Pancreas (tissue), 10 donors: ENCODE measurements at regions not wholly inside any gene's neighbourhood (a gene's known extent, or its start where the extent isn't known, plus 50 kb on each side); places are given as distances from the start of the nearest gene placed in this dataset.

ENCODE experiments used
- ATAC-seq, 4 donors: fragments of 200-7000 bp; cut with Tn5 transposase; one replicate each; pipeline versions ENCODE4 v1.8.0 to v1.9.1; 2020; ENCODE audit warnings: mild to moderate bottlenecking in 4 of 4, moderate library complexity in 4 of 4
- DNase-seq, 6 donors: peaks; one replicate each; pipeline ENCODE4 v3.0.0-alpha.2; 2020
- FAIRE-seq: peaks from 2 replicates; lab custom pipeline; 2012; peaks lifted over from hg19 to GRCh38; lab: Jason Lieb, UNC
- H3K27ac ChIP-seq, 4 donors: fragments of 200-600 bp; sonication (generic); 1 replicate in 3 of 4; 2 replicates in 1 of 4; pipeline versions ENCODE4 v1.5.0 to v1.8.0; 2020
- H3K27me3 ChIP-seq, 4 donors: fragments of 200-600 bp; one replicate each; pipeline ENCODE4 v1.8.0; 2021
- H3K36me3 ChIP-seq, 3 donors: fragments of 200-600 bp; sonication (generic) in 1 of 3; one replicate each; pipeline versions ENCODE4 v1.5.0 to v1.8.0; 2020 to 2021
- H3K4me1 ChIP-seq, 3 donors: fragments of 200-600 bp; one replicate each; pipeline ENCODE4 v1.8.0; 2021
- H3K4me3 ChIP-seq, 4 donors: fragments of 200-600 bp; sonication (generic) in 2 of 4; one replicate each; pipeline versions ENCODE4 v1.5.0 to v1.8.0; 2020 to 2021
- H3K9me3 ChIP-seq, 4 donors: fragments of 200-600 bp; one replicate each; pipeline ENCODE4 v1.8.0; 2021
- WGBS, 2 donors: extraction: QIAGEN DNeasy Blood & Tissue Kit; methylation state at CpG; one replicate each; pipeline ENCODE4 v1.1.7; 2013; 5-methylcytosine and 5-hydroxymethylcytosine counted together
- intact Hi-C, 3 donors: fragments of 100-400 bp; cut with DNase I; formaldehyde crosslinking; loops; one replicate each; pipeline versions ENCODE4 v1.11.1 to v1.14.2; 2022
- TF ChIP-seq, protein P1 (sequence below), 4 donors: fragments of 200-600 bp; sonication (generic) in 3 of 4; IDR thresholded peaks; one replicate each; pipeline versions ENCODE4 v1.5.0 to v1.8.0; 2021; ENCODE audit warnings: antibody characterized with exemption in 4 of 4
- donor health status: healthy with polysubstance abuse.
- donor health status: DM: no; HTN: no; CAD: no; lungs with moderate emphysema.
- donor health status: DM: no; HTN: no; CAD: no.
- donor health status: control.
- donor health status: control.
- donor health status: Bipolar disorder and iron deficiency.
- donor health status: DM: yes; HTN: yes; CAD: no.
- donor health status: DM: no; HTN: no; CAD: no.
- donor health status: DM: no; HTN: no; CAD: no.
- donor health status: DM: yes; HTN: yes; CAD: no.

DNA sequence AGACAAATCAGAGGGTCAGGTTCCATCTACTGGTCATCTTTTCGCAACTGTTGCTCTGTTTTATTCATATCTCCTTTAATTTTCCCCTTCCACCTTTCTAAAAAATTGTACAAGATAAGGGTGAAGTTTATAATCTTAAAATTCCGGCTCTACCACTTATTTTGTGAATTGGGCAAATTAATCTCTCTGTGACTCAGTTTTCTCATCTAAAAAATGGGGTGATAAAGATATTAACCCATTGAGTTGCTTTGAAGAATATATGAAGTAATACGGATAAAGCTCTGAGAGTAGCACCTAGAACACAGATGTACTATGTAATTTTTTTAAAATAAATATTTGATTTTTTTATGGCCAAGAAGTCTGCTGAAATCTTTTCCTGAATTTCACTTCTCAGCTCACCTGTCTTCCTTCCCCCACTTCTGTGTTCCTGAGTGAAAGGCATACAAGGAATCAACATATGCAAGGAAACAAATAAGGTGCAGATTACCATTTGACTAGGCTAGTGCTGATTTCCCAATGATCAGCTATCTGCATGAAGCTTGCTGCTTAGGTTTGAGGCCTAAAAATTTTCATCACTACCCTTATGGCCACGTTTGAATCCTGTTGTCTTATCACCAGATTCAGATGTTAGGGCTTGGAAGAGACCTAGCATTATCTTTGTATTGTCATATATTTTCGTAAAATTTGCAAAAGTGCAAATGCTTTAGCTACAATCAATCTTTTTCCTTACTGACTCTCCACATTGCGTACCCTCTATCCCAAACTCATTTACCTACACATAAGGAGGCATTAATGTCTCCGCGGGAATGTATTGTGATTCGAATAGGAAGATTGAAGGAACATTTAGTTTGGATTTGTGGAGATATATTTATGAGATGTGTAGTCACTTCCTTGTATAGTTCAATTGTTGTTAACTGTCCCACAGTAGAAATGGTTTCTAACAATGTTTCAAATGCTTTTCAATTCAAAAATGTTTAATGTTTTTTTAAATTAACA lies 718.3 kb upstream of the PTBP2 start:
- Histone ChIP-seq H3K9me3 (no peaks in the 10 kb centered on the region), H3K4me3 (no peak overlapping the region), H3K27me3 (no peaks in the 10 kb centered on the region), H3K27ac (no peak overlapping the region), H3K36me3 (no peaks in the 10 kb centered on the region), H3K4me1 (no peaks in the 10 kb centered on the region)
- ATAC-seq, result no peak
- no peak for DNase-seq
- no peak for FAIRE-seq
- TF ChIP-seq, protein P1, sequence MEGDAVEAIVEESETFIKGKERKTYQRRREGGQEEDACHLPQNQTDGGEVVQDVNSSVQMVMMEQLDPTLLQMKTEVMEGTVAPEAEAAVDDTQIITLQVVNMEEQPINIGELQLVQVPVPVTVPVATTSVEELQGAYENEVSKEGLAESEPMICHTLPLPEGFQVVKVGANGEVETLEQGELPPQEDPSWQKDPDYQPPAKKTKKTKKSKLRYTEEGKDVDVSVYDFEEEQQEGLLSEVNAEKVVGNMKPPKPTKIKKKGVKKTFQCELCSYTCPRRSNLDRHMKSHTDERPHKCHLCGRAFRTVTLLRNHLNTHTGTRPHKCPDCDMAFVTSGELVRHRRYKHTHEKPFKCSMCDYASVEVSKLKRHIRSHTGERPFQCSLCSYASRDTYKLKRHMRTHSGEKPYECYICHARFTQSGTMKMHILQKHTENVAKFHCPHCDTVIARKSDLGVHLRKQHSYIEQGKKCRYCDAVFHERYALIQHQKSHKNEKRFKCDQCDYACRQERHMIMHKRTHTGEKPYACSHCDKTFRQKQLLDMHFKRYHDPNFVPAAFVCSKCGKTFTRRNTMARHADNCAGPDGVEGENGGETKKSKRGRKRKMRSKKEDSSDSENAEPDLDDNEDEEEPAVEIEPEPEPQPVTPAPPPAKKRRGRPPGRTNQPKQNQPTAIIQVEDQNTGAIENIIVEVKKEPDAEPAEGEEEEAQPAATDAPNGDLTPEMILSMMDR (IDR thresholded peaks at IDR 0.05), result no peak
- 54 to 56% methylated on average over 9 of the region's 9 CpGs for WGBS, 2 donors
- intact Hi-C loops, result no loop called here

DNA sequence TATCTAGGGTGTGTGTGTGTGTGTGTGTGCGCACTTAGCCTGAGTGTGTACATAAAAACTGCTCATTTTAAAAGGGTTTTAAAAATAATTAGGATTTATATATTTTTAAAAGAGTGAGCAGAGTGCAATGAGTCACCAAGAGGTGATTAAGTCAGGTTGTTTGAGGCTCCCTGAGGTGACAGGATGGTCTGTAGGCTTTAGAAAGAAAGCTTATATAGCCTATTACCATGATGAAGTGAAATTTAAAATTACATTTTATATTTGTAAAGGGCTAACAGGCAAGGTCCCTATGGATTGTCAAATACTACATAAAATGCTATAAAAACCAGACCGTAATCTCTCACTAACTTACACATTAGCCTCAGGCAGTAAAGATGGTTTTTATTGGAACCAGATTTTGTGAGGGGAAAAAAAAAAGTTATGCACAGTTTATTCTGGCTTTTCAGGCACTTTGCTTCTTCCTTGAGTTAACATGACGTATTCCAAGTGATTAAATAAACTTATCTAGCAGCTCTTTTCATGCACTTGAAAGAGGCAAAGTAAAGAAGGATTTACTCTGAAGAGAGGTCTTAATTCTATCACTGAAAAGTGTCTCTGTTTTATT lies 711.7 kb upstream of the PTBP2 start:
- TF ChIP-seq, protein P1 (IDR thresholded peaks at IDR 0.05), result no peak
- Histone ChIP-seq H3K27me3 (no peaks in the 10 kb centered on the region), H3K36me3 (no peaks in the 10 kb centered on the region), H3K4me3 (no peak overlapping the region), H3K4me1 (no peaks in the 10 kb centered on the region), H3K27ac (no peak overlapping the region), H3K9me3 (no peaks in the 10 kb centered on the region)
- intact Hi-C loops, result no loop called here
- ATAC-seq (no peak), DNase-seq (no peak), FAIRE-seq (no peak)
- WGBS, 2 donors, result 48 to 64% methylated on average over 3 of the region's 3 CpGs

DNA sequence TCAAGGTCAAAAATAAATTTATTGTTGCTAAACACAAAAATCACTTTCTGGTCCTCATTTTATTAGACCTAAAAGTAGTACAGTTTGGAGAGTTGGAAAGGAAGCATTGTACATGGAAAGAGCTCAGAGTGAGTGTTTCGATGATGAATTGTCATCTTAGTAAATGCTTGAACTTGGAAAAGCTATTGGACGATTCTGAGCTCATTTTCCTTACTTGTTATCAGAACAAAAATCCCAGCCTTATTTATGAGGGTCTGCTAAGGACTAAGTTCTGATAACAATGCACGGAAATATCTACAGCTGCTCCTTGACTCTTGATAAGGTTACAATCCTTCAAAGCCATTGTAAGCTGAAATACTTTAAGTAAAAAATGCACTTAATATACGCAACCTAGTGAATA lies 710.0 kb upstream of the PTBP2 start:
- TF ChIP-seq, protein P1 (IDR thresholded peaks at IDR 0.05), result no peak
- DNase-seq (no peak), ATAC-seq (no peak), FAIRE-seq (no peak)
- Histone ChIP-seq H3K4me1 (no peaks in the 10 kb centered on the region), H3K36me3 (no peaks in the 10 kb centered on the region), H3K4me3 (no peak overlapping the region), H3K27me3 (no peaks in the 10 kb centered on the region), H3K9me3 (no peaks in the 10 kb centered on the region), H3K27ac (no peak overlapping the region)
- WGBS, 2 donors, result 41 to 50% methylated on average over 4 of the region's 4 CpGs
- intact Hi-C loops, result no loop called here

DNA sequence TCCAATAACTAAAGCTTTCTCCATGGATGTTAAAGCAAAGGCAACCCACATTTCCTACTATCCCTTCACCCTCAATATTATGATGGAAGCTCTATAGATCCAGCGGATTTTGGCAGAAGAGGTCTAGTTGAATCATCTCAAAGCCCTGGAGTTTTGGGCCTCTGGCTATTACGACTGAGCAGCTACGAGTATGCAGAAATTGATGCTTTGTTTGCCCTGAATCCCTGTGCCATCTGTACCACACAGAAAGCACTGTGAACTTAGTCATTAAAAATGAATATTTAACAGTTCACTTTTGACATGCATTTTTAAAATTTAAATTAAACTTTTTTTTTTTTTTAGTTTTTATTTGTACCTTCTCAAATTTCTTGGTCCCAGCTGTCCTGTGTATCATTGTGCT lies 705.4 kb upstream of the PTBP2 start:
- TF ChIP-seq, protein P1 (IDR thresholded peaks at IDR 0.05), result no peak
- WGBS, 2 donors, result 62 to 77% methylated on average over 3 of the region's 3 CpGs
- Histone ChIP-seq H3K27me3 (no peaks in the 10 kb centered on the region), H3K4me1 (no peaks in the 10 kb centered on the region), H3K4me3 (no peak overlapping the region), H3K27ac (no peak overlapping the region), H3K9me3 (no peaks in the 10 kb centered on the region), H3K36me3 (no peaks in the 10 kb centered on the region)
- FAIRE-seq (no peak), ATAC-seq (no peak), DNase-seq (no peak)
- intact Hi-C loops, result no loop called here

DNA sequence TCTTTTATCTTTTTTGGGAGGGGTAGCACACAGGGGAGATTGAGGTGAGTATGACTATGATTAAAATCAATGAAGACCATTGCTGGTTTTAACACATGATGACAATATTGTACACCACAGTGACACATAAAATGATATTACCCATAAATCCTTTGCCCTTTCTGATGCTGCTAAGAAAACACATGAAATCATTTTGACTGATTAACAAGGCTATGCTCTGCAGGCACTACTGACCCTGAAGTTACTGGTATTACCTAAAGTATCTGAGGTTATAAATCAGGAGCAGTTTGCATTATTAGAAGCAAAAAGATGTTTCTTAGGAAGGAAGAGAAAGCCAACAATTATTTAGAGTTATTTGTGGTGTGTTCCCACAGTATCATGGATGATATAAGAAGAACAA lies 701.2 kb upstream of the PTBP2 start:
- Histone ChIP-seq H3K27ac (no peak overlapping the region), H3K4me3 (no peak overlapping the region), H3K4me1 (no peaks in the 10 kb centered on the region), H3K36me3 (no peaks in the 10 kb centered on the region), H3K27me3 (no peaks in the 10 kb centered on the region), H3K9me3 (no peaks in the 10 kb centered on the region)
- no peak for FAIRE-seq
- no peak for DNase-seq
- intact Hi-C loops, result no loop called here
- no peak for ATAC-seq
- TF ChIP-seq, protein P1 (IDR thresholded peaks at IDR 0.05), result no peak
